ENCODE measurements at regions not wholly inside any gene's neighbourhood (a gene's known extent, or its start where the extent isn't known, plus 50 kb on each side); places are given as distances from the start of the nearest gene placed in this dataset.

- Histone ChIP-seq H3K36me3 (ENCODE audit: insufficient read depth) (no peaks in the 10 kb centered on the region), H3K4me1 (ENCODE audit: insufficient read depth) (no peaks in the 10 kb centered on the region), H4K20me1 (replicated peaks; ENCODE audit: insufficient read depth) (no peaks in the 10 kb centered on the region), H3K27ac (ENCODE audit: low read depth) (no peak overlapping the region), H3K4me3 (peak overlapping the region; percentile 58), H3K4me2 (peak overlapping the region; percentile 85), H3K9me2 (ENCODE audit: insufficient read depth) (no peaks in the 10 kb centered on the region), H3F3A (replicated peaks; ENCODE audit: low read depth) (no peaks in the 10 kb centered on the region), H3K79me2 (replicated peaks; ENCODE audit: insufficient read depth) (no peaks in the 10 kb centered on the region), H2AFZ (0 out of 2 replicates have a peak overlapping the region, but pooled peaks have one; percentile 43), H3K27me3 (ENCODE audit: insufficient read depth) (peaks cover 50% of the 10 kb centered on the region)
- Mint-ChIP-seq H3K4me3 (peak overlapping the region; percentile 55), H3K36me3 (ENCODE audit: low read depth) (no peaks in the 10 kb centered on the region), H3K27me3 (ENCODE audit: insufficient read depth, low read depth, poor library complexity) (peaks cover 28% of the 10 kb centered on the region), H3K9me3 (peaks cover 8% of the 10 kb centered on the region), H3K4me1 (peaks cover 6% of the 10 kb centered on the region), H3K27ac (no peak overlapping the region)
- TF ChIP-seq ZNF331 (CRISPR knock-in tag; IDR thresholded peaks at IDR 0.05; ENCODE audit: low read depth) (no peak), CTCF (conservative IDR thresholded peaks at IDR 0.05; ENCODE audit: low read depth in 2 of 2) (no peak), JUNB (IDR thresholded peaks at IDR 0.05; ENCODE audit: unreplicated experiment) (no peak), NANOG (IDR thresholded peaks at IDR 0.05; ENCODE audit: borderline replicate concordance) (no peak), POLR2AphosphoS5 (IDR thresholded peaks at IDR 0.05; ENCODE audit: low read depth) (no peak), ZNF462 (CRISPR knock-in tag; IDR thresholded peaks at IDR 0.05) (no peak), EZH2phosphoT487 (IDR thresholded peaks at IDR 0.05; ENCODE audit: unreplicated experiment) (no peak), ZNF114 (CRISPR knock-in tag; IDR thresholded peaks at IDR 0.05) (no peak), EZH2 (IDR thresholded peaks at IDR 0.05; ENCODE audit: low read depth, unreplicated experiment) (no peak), STAT1 (IDR thresholded peaks at IDR 0.05; ENCODE audit: unreplicated experiment) (no peak)
- ATAC-seq (peak; percentile 51), DNase-seq (ENCODE audit: low spot score) (peak; percentile 41)
Observed at GRCh38 chr20:26209171-26209941, 512.7 kb upstream of the ZNF337 start.

All from GM23338 (cell line).